Uterus (tissue), 3 donors: ENCODE measurements at regions not wholly inside any gene's neighbourhood (a gene's known extent, or its start where the extent isn't known, plus 50 kb on each side); places are given as distances from the start of the nearest gene placed in this dataset.
"Not testable (repeated sequence)": the region's sequence is repeated elsewhere in the genome, so short reads cannot be mapped to it uniquely, and the experiment has no call there.

ENCODE experiments used
- DNase-seq, 2 donors: peaks; one replicate each; pipeline ENCODE4 v3.0.0-alpha.2; 2019 to 2020
- H3K27ac ChIP-seq, 2 donors: fragments of 200-600 bp; sonication (generic); 1 replicate in 1 of 2; 2 replicates in 1 of 2; pipeline ENCODE4 v1.5.1; 2016 to 2018
- H3K27me3 ChIP-seq, 2 donors: fragments of 200-600 bp; sonication (generic); one replicate each; pipeline ENCODE4 v1.5.1; 2018 to 2019; ENCODE audit warnings: control low read depth in 1 of 2
- H3K36me3 ChIP-seq, 2 donors: fragments of 200-600 bp; sonication (generic); one replicate each; pipeline ENCODE4 v1.5.1; 2019; ENCODE audit warnings: control low read depth in 1 of 2
- H3K4me1 ChIP-seq, 2 donors: fragments of 200-600 bp; sonication (generic); one replicate each; pipeline ENCODE4 v1.5.1; 2018 to 2019; ENCODE audit warnings: control low read depth in 1 of 2
- H3K4me3 ChIP-seq, 2 donors: fragments of 200-600 bp; sonication (generic); 1 replicate in 1 of 2; 2 replicates in 1 of 2; pipeline ENCODE4 v1.5.1; 2018 to 2019; ENCODE audit warnings: mild to moderate bottlenecking in 1 of 2
- H3K9me3 ChIP-seq, 2 donors: fragments of 200-600 bp; sonication (generic); one replicate each; pipeline ENCODE4 v1.5.1; 2019; ENCODE audit warnings: control low read depth in 1 of 2
- POLR2A ChIP-seq, 2 donors: fragments of 450-650 bp; IDR thresholded peaks; one replicate each; pipeline ENCODE4 v1.6.1; 2016; ENCODE audit warnings: antibody characterized with exemption in 2 of 2, mild to moderate bottlenecking in 1 of 2, moderate library complexity in 1 of 2
- intact Hi-C: fragments of 100-400 bp; cut with DNase I; formaldehyde crosslinking; loops from one replicate; pipeline ENCODE4 v1.15.1; 2023; ENCODE audit warnings: low total_unique reads
- TF ChIP-seq, protein P1 (sequence below), 4 experiments: fragments of 200-600 bp in 2 of 4; fragments of 450-650 bp in 2 of 4; sonication (generic) in 2 of 4; IDR thresholded peaks; one replicate each; pipeline ENCODE4 v1.5.1; 2016 to 2019; ENCODE audit warnings: antibody characterized with exemption in 4 of 4, mild to moderate bottlenecking in 2 of 4, moderate library complexity in 1 of 4
- donor health status: DM: yes; HTN: yes; CAD: no.

DNA sequence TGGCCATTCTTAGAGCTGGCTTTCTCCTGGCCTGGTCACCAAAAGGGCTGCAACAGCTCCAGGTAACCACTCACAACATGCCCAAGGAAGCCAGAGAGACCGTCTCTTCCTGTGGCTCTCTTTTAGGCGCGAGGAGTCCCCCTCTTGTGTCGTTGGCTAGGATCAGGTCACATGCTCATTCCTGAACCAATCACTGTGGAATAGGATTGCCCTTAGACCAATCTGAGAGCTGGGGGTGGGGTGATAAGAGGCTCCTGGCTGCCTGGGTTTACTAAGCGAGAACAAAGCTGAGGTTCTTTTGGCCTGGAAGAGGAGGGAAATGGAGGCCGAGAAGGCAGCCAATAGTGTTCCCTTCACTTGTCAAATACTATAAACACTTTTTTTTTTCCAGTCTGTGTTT, 452.1 kb upstream of the PROX1 start:
- Histone ChIP-seq H3K27me3 (no peaks in the 10 kb centered on the region), H3K9me3 (no peaks in the 10 kb centered on the region), H3K4me1 (no peaks in the 10 kb centered on the region), H3K4me3 (no peak overlapping the region), H3K36me3 (no peaks in the 10 kb centered on the region), H3K27ac (no peak overlapping the region)
- TF ChIP-seq, protein P1, sequence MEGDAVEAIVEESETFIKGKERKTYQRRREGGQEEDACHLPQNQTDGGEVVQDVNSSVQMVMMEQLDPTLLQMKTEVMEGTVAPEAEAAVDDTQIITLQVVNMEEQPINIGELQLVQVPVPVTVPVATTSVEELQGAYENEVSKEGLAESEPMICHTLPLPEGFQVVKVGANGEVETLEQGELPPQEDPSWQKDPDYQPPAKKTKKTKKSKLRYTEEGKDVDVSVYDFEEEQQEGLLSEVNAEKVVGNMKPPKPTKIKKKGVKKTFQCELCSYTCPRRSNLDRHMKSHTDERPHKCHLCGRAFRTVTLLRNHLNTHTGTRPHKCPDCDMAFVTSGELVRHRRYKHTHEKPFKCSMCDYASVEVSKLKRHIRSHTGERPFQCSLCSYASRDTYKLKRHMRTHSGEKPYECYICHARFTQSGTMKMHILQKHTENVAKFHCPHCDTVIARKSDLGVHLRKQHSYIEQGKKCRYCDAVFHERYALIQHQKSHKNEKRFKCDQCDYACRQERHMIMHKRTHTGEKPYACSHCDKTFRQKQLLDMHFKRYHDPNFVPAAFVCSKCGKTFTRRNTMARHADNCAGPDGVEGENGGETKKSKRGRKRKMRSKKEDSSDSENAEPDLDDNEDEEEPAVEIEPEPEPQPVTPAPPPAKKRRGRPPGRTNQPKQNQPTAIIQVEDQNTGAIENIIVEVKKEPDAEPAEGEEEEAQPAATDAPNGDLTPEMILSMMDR (IDR thresholded peaks at IDR 0.05) = no peak
- TF ChIP-seq POLR2A (IDR thresholded peaks at IDR 0.05) = no peak
- intact Hi-C loops = no loop called here
- no peak for DNase-seq

DNA sequence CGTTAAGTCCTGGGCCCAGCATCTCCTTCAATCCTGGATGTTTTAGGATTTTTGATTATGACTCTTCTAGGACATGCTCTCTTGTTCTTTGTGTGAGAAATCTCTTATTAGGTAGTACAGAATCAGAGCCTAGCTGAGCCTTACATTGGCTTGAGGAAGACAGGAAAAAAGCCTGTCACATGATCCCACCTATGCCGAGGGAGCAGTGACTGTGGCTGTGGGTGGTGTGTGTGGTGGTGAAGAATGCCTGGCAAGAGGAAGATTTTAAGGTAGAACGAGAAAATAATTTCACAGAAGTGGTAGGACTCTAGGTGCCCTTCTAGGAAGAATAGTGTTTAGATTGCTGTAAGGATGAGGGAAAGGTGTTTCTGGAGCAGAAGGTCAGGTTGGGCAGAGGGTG, 449.5 kb upstream of the PROX1 start:
- Histone ChIP-seq H3K4me3 (no peak overlapping the region), H3K36me3 (no peaks in the 10 kb centered on the region), H3K4me1 (no peaks in the 10 kb centered on the region), H3K27ac (no peak overlapping the region), H3K9me3 (no peaks in the 10 kb centered on the region), H3K27me3 (no peaks in the 10 kb centered on the region)
- no peak for DNase-seq
- intact Hi-C loops = no loop called here
- TF ChIP-seq POLR2A (IDR thresholded peaks at IDR 0.05) = no peak
- TF ChIP-seq, protein P1 (IDR thresholded peaks at IDR 0.05) = no peak

DNA sequence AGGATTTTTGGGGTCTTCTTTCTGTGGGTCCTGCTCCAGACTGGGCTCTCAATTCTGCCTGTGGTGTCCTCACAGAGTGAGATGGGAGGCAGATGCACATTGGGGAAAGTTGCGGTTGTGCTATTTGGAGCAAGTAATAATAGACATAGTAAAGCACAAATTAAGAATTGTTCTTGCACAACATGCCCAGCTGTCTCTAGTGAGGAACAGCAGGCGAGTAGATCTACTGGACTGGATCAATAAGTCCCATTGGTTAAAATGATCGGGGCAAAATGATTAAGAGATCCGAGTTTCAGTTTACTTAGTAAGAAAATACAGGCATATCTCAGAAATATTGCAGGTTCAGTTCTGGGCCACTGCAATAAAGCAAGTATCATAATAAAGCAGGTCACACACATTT, 448.3 kb upstream of the PROX1 start:
- Histone ChIP-seq H3K9me3 (no peaks in the 10 kb centered on the region), H3K4me3 (no peak overlapping the region), H3K27me3 (no peaks in the 10 kb centered on the region), H3K36me3 (no peaks in the 10 kb centered on the region), H3K4me1 (no peaks in the 10 kb centered on the region), H3K27ac (no peak overlapping the region)
- intact Hi-C loops = no loop called here
- no peak for DNase-seq
- TF ChIP-seq, protein P1 (IDR thresholded peaks at IDR 0.05) = no peak
- TF ChIP-seq POLR2A (IDR thresholded peaks at IDR 0.05) = no peak

DNA sequence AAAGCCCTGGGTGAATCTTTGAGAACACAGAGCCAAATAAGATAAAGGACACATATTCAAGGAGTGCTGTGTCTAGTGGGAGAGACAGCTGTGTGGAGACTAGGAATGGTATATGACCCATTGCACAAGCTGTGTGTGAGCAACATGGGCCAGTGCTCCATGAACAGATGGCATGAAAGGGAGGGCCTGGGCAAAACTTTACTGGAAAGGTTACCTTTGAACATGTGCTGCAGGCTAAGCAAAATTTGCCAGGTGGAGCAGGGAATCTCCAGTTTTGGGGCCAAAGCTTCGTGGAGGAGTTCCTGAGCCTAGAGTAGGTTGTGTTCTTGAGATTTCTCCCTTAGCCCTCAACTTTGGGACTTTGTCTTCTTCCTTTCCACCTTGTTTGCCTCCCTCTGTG, 446.1 kb upstream of the PROX1 start:
- no peaks in the 10 kb centered on the region for H3K27me3 ChIP-seq
- DNase-seq = no peak
- intact Hi-C loops = no loop called here
- H3K4me3 ChIP-seq = no peak overlapping the region
- no peak for TF ChIP-seq POLR2A (IDR thresholded peaks at IDR 0.05)
- TF ChIP-seq, protein P1 (IDR thresholded peaks at IDR 0.05) = no peak
- H3K27ac ChIP-seq = no peak overlapping the region
- no peaks in the 10 kb centered on the region for H3K36me3 ChIP-seq
- H3K9me3 ChIP-seq = no peaks in the 10 kb centered on the region
- no peaks in the 10 kb centered on the region for H3K4me1 ChIP-seq

DNA sequence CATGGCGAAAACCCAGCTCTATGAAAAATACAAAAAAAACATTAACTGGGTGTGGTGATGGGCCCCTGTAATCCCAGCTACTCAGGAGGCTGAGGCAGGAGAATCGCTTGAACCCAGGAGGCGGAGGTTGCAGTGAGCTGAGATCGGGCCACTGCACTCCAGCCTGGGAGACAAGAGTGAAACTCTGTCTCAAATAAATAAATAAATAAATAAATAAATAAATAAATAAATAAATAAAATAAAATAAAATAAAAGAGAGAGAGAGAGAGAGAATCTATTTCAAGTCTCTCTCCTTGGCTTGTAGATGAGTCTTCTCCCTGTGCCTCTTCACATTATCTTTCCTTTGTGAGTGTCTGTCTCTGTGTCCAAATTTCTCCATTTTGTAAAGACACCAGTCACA, 442.6 kb upstream of the PROX1 start:
- H3K27me3 ChIP-seq, H3K4me3 ChIP-seq, H3K4me1 ChIP-seq, H3K36me3 ChIP-seq, intact Hi-C loops, DNase-seq, H3K9me3 ChIP-seq, H3K27ac ChIP-seq: not testable (repeated sequence)

DNA sequence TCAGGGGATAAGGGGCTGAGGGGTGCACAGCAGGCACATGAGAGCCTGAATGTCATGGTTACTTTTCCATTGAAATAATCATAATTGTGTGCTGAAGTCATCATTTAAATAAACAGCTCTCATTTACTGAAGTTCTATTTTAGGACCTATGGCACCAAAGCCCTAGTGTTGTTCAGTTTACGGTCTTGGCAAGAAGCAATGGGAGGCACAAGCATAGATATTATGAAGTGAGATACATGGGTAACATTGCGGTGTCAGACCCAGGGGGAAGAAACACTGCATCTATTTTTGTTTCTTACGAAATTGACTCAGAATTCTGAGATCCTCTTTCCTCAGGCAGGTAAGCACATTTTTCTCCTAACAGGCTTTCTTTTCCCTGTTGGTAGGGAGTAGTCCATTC, 437.8 kb upstream of the PROX1 start:
- no peak for TF ChIP-seq POLR2A (IDR thresholded peaks at IDR 0.05)
- TF ChIP-seq, protein P1 (IDR thresholded peaks at IDR 0.05) = no peak
- Histone ChIP-seq H3K9me3 (no peaks in the 10 kb centered on the region), H3K27ac (no peak overlapping the region), H3K36me3 (no peaks in the 10 kb centered on the region), H3K4me3 (no peak overlapping the region), H3K4me1 (no peaks in the 10 kb centered on the region), H3K27me3 (no peaks in the 10 kb centered on the region)
- intact Hi-C loops = no loop called here
- no peak for DNase-seq
